ENCODE measurements at regions not wholly inside any gene's neighbourhood (a gene's known extent, or its start where the extent isn't known, plus 50 kb on each side); places are given as distances from the start of the nearest gene placed in this dataset.

- no peaks in the 10 kb centered on the region for H3K4me1 ChIP-seq (ENCODE audit: insufficient read depth, low read length)
- H3K27me3 ChIP-seq (ENCODE audit: insufficient read depth, low read length), result peaks cover 6% of the 10 kb centered on the region
- no peaks in the 10 kb centered on the region for H3K79me2 ChIP-seq (ENCODE audit: insufficient read depth, low read length)
- H4K20me1 ChIP-seq (ENCODE audit: insufficient read depth, low read length), result no peaks in the 10 kb centered on the region
- no peak overlapping the region for H3K4me3 ChIP-seq (ENCODE audit: insufficient read depth, low read length)
- no peaks in the 10 kb centered on the region for H3K36me3 ChIP-seq (ENCODE audit: insufficient read depth, low read length)
- H3K4me2 ChIP-seq (ENCODE audit: insufficient read depth, low read length), result no peak overlapping the region
- H3K27ac ChIP-seq (ENCODE audit: low read depth, low read length), result no peak overlapping the region
- DNase-seq (ENCODE audit: insufficient read length, low spot score, missing footprints), result no peak
- TF ChIP-seq, protein P1, sequence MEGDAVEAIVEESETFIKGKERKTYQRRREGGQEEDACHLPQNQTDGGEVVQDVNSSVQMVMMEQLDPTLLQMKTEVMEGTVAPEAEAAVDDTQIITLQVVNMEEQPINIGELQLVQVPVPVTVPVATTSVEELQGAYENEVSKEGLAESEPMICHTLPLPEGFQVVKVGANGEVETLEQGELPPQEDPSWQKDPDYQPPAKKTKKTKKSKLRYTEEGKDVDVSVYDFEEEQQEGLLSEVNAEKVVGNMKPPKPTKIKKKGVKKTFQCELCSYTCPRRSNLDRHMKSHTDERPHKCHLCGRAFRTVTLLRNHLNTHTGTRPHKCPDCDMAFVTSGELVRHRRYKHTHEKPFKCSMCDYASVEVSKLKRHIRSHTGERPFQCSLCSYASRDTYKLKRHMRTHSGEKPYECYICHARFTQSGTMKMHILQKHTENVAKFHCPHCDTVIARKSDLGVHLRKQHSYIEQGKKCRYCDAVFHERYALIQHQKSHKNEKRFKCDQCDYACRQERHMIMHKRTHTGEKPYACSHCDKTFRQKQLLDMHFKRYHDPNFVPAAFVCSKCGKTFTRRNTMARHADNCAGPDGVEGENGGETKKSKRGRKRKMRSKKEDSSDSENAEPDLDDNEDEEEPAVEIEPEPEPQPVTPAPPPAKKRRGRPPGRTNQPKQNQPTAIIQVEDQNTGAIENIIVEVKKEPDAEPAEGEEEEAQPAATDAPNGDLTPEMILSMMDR (IDR thresholded peaks at IDR 0.05; ENCODE audit: extremely low read depth, low read depth, low read length), result no peak
- peak overlapping the region; percentile 23 for H2AFZ ChIP-seq (ENCODE audit: low read length)
- no peaks in the 10 kb centered on the region for H3K9me3 ChIP-seq (ENCODE audit: low read depth, low read length)
These were observed 113.9 kb upstream of the IRS2 start for GRCh38 chr13:109900320-109900719.

DNA sequence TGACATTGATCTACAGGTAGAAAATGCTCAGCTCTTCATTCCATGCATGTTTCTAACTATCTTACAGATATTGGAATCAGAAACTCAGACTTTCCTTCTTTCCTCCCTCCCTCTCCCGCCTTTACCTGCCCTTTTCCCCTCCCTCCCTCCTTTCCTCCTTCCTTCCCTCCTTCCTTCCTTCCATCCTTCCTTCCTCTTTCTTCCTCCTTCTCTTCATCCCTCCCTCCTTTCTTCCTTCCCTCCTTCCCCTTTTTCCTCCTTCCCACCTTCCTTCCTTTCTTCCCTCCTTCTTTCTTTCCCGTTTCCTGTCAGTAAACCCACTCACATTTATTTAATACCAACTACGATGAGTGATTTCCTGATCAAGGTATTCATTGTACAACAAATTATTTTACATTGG lies 113.4 kb upstream of the IRS2 start:
- Histone ChIP-seq H2AFZ (ENCODE audit: low read length) (no peak overlapping the region), H3K36me3 (ENCODE audit: insufficient read depth, low read length) (no peaks in the 10 kb centered on the region), H3K9me3 (ENCODE audit: low read depth, low read length) (no peaks in the 10 kb centered on the region), H3K4me3 (ENCODE audit: insufficient read depth, low read length) (no peak overlapping the region), H3K4me2 (ENCODE audit: insufficient read depth, low read length) (no peak overlapping the region), H4K20me1 (ENCODE audit: insufficient read depth, low read length) (no peaks in the 10 kb centered on the region), H3K27me3 (ENCODE audit: insufficient read depth, low read length) (peaks cover 6% of the 10 kb centered on the region), H3K27ac (ENCODE audit: low read depth, low read length) (no peak overlapping the region), H3K79me2 (ENCODE audit: insufficient read depth, low read length) (no peaks in the 10 kb centered on the region), H3K4me1 (ENCODE audit: insufficient read depth, low read length) (no peaks in the 10 kb centered on the region)
- no peak for DNase-seq (ENCODE audit: insufficient read length, low spot score, missing footprints)
- TF ChIP-seq, protein P1 (IDR thresholded peaks at IDR 0.05; ENCODE audit: extremely low read depth, low read depth, low read length), result no peak

DNA sequence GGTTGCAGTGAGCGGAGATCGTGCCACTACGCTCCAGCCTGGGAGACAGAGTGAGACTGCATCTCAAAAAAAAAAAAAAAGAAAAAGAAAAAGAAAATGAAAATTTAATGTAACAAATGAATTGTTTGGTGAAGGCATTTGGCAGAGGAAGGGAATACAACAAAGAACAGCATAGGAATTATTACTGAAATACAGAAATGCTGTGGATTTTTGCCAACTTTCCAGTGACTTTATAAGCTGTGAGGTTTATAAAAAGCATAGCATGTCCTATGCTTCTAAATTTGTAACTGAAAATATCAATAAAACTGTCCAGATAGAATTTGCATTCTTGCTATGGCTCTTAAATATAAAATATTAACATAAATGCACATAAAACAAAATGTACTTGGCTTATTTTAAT lies 112.9 kb upstream of the IRS2 start:
- Histone ChIP-seq H3K79me2 (ENCODE audit: insufficient read depth, low read length) (no peaks in the 10 kb centered on the region), H3K4me1 (ENCODE audit: insufficient read depth, low read length) (no peaks in the 10 kb centered on the region), H3K4me2 (ENCODE audit: insufficient read depth, low read length) (no peak overlapping the region), H3K36me3 (ENCODE audit: insufficient read depth, low read length) (no peaks in the 10 kb centered on the region), H3K27me3 (ENCODE audit: insufficient read depth, low read length) (peaks cover 6% of the 10 kb centered on the region), H2AFZ (ENCODE audit: low read length) (no peak overlapping the region), H4K20me1 (ENCODE audit: insufficient read depth, low read length) (no peaks in the 10 kb centered on the region), H3K4me3 (ENCODE audit: insufficient read depth, low read length) (no peak overlapping the region), H3K9me3 (ENCODE audit: low read depth, low read length) (no peaks in the 10 kb centered on the region), H3K27ac (ENCODE audit: low read depth, low read length) (no peak overlapping the region)
- DNase-seq (ENCODE audit: insufficient read length, low spot score, missing footprints), result no peak
- TF ChIP-seq, protein P1 (IDR thresholded peaks at IDR 0.05; ENCODE audit: extremely low read depth, low read depth, low read length), result no peak

DNA sequence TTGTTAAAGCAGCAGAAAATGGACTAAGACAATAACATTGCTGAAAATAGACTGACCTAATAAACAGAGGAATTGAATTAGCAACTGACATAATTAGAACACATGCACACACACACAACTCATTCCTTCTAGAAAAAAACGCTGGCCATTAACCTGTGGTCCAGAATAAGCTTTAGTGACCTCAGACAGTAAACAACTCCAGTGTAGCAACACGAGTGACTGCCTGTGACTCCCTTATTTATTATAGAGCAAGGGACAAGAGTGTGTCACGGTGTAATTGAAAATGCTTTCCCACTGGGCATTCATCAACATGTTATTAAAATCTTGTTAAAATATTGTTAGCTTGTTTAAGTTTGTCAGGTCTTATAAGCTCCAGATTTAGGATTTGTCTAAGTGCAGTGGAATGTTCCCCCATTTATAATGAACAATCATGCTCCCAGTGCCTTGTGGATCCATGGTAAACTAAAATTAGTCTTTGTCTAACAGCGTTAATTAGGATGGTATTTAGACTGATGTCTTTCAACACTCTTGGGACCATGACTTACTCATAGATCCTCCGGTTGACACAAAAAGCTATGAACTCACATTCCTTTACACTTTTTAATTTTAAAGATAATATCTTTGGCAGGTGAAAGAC lies 111.7 kb upstream of the IRS2 start:
- no peaks in the 10 kb centered on the region for H3K79me2 ChIP-seq (ENCODE audit: insufficient read depth, low read length)
- H3K4me1 ChIP-seq (ENCODE audit: insufficient read depth, low read length), result no peaks in the 10 kb centered on the region
- H3K27me3 ChIP-seq (ENCODE audit: insufficient read depth, low read length), result peaks cover 6% of the 10 kb centered on the region
- H4K20me1 ChIP-seq (ENCODE audit: insufficient read depth, low read length), result no peaks in the 10 kb centered on the region
- no peaks in the 10 kb centered on the region for H3K9me3 ChIP-seq (ENCODE audit: low read depth, low read length)
- no peaks in the 10 kb centered on the region for H3K36me3 ChIP-seq (ENCODE audit: insufficient read depth, low read length)
- H3K4me2 ChIP-seq (ENCODE audit: insufficient read depth, low read length), result no peak overlapping the region
- no peak overlapping the region for H3K4me3 ChIP-seq (ENCODE audit: insufficient read depth, low read length)
- TF ChIP-seq, protein P1 (IDR thresholded peaks at IDR 0.05; ENCODE audit: extremely low read depth, low read depth, low read length), result no peak
- DNase-seq (ENCODE audit: insufficient read length, low spot score, missing footprints), result peak; percentile 68
- no peak overlapping the region for H2AFZ ChIP-seq (ENCODE audit: low read length)
- no peak overlapping the region for H3K27ac ChIP-seq (ENCODE audit: low read depth, low read length)
